ENCODE measurements at regions not wholly inside any gene's neighbourhood (a gene's known extent, or its start where the extent isn't known, plus 50 kb on each side); places are given as distances from the start of the nearest gene placed in this dataset.

- TF ChIP-seq BHLHE40 (IDR thresholded peaks at IDR 0.05; ENCODE audit: low read depth, low read length) (no peak), CTCF (IDR thresholded peaks at IDR 0.05) (no peak), POLR2A (IDR thresholded peaks at IDR 0.05; ENCODE audit: low read length) (no peak), EP300 (IDR thresholded peaks at IDR 0.05) (no peak), SREBF2 (IDR thresholded peaks at IDR 0.05) (no peak), POLR2AphosphoS2 (conservative IDR thresholded peaks at IDR 0.05; ENCODE audit: low read length) (no peak), HOXA7 (CRISPR knock-in tag; IDR thresholded peaks at IDR 0.05) (no peak), HDAC2 (IDR thresholded peaks at IDR 0.05) (no peak), KDM1A (IDR thresholded peaks at IDR 0.05; ENCODE audit: low read depth) (no peak)
These were observed 66.9 kb upstream of the TENM4 start for GRCh38 chr11:79507706-79508105.
